ENCODE measurements at regions not wholly inside any gene's neighbourhood (a gene's known extent, or its start where the extent isn't known, plus 50 kb on each side); places are given as distances from the start of the nearest gene placed in this dataset.
A peak's percentile ranks its signal among the peaks of the same experiment; 100 is the strongest.

- DNase-seq (ENCODE audit: low read depth), result no peak
Measured at GRCh38 chr2:226050822-226051221, 651.3 kb downstream of the NYAP2 start.

DNA sequence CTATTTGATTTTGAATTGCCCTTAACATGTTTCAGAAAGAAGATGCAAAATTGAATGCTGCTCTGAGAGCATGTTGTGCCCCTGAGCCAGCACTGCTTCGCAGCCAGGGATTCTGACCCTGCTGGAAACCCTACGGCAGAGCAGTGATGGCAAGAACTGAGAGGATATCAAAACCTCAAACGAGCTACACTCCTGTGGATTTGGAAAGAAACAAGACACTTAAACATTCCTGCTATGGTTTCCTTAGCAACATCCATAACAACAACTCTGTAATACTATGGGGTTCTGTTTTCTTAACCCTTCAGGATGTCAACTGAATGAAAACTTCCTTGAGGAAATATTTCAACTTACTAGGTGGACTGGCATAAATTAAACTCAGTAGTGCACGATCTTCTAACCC is 649.1 kb downstream of the NYAP2 start:
- DNase-seq (ENCODE audit: low read depth), result peak; percentile 90

DNA sequence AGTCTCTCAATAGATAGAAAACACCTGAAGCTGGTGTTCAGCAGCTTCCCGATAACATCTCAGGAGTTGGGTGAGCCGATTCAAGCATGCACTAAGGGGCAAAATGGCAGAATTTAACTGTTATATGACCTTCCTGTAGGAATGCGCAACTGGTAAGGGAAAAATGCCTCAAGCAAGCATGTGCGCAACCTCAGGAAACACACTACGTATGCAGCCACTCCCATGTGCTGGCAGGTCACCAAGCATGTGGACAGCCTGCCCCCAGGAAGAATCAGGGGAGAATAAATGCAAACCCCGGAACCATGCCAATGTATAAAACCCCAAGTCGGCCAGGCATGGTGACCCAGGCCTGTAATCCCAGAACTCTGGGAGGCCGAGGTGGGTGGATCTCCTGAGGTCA is 645.6 kb downstream of the NYAP2 start:
- no peak for DNase-seq (ENCODE audit: low read depth)

- DNase-seq (ENCODE audit: low read depth), result no peak
Measured at GRCh38 chr2:226040344-226040900, 640.9 kb downstream of the NYAP2 start.

- DNase-seq (ENCODE audit: low read depth), result no peak
Measured at GRCh38 chr2:226037526-226037925, 638.0 kb downstream of the NYAP2 start.

- peak; percentile 9 for DNase-seq (ENCODE audit: low read depth)
Measured at GRCh38 chr2:226031647-226032501, 632.4 kb downstream of the NYAP2 start.

- DNase-seq (ENCODE audit: low read depth), result peak; percentile 79
Measured at GRCh38 chr2:226030788-226031646, 631.5 kb downstream of the NYAP2 start.

DNA sequence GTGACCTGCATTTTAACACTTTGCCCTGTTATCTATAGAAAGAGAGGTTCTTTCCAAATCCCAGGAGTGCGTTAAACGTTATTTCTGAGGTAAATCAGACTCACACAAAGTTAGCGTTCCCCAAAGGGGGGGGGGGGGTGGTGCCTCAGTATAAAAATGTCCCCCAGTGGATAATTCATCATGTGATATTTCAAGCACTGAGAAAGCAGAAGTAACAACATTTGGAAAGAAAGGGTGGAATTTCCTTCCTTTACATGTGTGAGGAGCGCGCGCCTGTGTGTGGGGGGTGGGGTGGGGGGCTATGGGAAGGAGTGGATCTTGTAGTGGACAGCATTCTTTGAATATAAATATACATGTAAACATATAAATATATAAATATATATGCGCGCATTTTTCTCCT is 630.9 kb downstream of the NYAP2 start:
- DNase-seq (ENCODE audit: low read depth), result no peak

DNA sequence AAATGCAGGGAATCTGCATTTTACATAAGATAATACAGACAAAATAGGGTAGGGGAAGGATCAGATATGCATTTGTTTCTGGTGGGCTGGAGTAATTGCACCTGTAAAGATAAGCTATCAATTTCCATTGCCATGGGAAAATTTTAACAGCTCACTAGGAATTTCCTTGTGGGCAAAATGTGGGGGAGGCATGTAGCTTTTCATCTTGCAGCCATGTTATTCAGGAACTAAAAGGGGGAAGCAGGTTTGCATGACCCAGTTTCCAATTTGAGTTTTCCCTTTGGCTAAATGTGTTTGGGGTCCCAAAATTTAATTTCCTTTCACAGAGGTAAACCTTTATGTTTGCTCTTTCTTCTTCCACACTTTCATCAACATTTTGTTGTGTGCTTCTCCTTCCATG is 624.4 kb downstream of the NYAP2 start:
- no peak for DNase-seq (ENCODE audit: low read depth)

- no peak for DNase-seq (ENCODE audit: low read depth)
Measured at GRCh38 chr2:226023383-226023782, 623.9 kb downstream of the NYAP2 start.

DNA sequence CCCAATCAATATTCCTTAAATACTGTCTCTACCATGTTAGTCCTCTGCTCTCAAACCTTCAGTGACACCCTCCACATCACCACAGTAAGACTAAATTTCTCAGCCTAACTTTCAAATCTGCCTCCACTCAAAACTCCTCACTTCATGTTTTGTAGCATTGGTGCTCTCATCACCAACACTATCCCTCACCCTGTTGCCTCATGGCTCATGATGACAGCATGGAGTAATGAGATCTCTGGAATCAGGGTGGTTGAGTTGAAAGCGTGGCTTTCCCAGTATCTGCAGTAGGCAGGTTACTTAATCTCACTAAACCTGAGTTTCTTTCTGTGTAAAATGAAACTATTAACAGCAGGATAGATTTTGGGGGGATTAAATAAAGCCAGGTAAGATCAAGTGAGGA is 621.4 kb downstream of the NYAP2 start:
- no peak for DNase-seq (ENCODE audit: low read depth)

DNA sequence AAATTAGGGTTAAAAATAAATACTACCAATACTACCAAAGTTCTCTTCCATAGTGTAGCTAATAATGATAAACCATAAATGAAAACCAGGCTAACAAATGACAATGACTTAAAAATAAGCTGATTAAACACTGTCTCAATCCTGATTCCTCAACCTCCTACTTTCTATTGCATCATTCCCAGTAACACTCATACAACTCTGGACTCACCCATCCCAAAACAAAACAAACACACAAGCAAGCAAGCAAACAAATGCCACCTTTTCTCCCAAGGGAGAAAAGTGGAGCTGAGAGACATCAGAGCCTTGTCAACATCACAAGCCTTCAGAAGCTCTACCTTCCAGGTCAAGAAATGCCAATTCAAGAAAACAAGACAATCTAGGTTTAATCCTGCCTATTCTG is 620.7 kb downstream of the NYAP2 start:
- DNase-seq (ENCODE audit: low read depth), result no peak

- no peak for DNase-seq (ENCODE audit: low read depth)
Measured at GRCh38 chr2:226018641-226019040, 619.1 kb downstream of the NYAP2 start.

- no peak for DNase-seq (ENCODE audit: low read depth)
Measured at GRCh38 chr2:226017537-226017936, 618.0 kb downstream of the NYAP2 start.

DNA sequence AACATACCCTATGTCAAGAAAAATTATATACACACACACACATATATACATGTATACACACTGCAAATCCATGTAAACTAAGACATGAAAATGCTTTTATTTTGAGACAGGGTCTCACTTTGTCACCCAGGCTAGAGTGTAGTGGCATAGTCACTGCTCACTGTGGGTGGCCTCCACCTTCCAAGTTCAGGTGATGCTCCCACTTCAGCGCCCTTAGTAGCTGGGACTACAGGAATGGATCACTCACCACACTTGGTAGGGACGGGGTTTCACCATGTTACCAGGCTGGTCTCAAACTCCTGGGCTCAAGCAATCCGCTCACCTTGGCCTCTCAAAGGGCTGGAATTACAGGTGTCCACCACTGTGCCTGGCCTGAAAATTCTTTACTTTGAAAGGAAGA is 617.6 kb downstream of the NYAP2 start:
- DNase-seq (ENCODE audit: low read depth), result no peak

DNA sequence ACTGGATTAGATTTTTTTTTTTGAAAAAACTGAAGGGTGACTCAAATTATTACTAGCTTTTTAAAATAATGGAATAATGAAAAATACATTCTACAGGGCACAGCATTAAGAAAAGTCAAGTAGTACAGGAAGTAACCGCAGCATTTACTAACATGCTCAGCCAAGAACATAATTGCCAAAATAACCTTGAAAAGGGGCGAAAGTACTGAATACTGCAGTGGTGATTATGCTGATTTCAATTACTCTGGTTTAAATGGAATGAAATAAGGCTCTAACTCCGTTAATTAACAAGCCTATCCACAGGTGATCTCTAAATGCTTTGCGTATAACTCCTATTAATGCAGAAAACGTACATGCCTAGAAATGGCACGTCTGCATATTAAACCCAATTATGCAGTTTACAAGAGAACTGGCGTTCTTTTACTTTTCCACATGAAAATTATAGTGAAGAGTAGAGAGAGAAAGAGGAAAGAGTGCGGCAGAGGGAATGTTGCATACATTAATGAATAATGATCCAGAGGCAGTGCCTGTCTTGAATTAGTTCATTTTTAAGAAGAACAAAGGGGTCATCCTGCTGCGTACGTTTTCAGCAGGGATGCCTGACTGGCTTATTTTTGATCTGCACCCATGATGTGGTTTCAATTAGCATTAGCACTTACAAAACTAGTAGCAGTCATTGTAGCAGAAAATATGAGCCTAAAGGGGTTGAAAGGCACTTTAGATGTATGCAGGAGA is 612.4 kb downstream of the NYAP2 start:
- no peak for DNase-seq (ENCODE audit: low read depth)

- peak; percentile 95 for DNase-seq (ENCODE audit: low read depth)
Measured at GRCh38 chr2:226002438-226002837, 602.9 kb downstream of the NYAP2 start.

GRCh38 chr2:226001716-226002115 is 602.2 kb downstream of the NYAP2 start:
- peak; percentile 74 for DNase-seq (ENCODE audit: low read depth)

- peak; percentile 18 for DNase-seq (ENCODE audit: low read depth)
Measured at GRCh38 chr2:225999692-226000091, 600.2 kb downstream of the NYAP2 start.

DNA sequence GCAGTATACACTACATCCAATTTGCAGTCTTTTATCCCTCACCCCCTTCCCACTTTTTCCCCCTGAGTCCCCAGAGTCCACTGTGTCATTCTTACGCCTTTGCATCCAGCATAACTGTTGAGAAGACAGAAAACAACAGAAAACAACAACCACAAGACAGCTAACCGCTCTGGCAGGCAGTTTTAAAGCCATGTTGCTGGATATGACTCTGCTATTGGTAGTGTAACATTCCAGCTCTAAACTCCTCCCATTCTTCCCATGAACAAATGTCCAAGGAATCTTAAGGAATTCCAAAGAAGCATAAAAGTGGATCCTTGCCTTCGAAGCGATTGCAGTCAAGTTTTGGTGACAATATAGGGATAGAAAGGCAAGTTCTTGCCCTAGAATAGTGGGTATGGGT is 599.1 kb downstream of the NYAP2 start:
- DNase-seq (ENCODE audit: low read depth), result peak; percentile 21

DNA sequence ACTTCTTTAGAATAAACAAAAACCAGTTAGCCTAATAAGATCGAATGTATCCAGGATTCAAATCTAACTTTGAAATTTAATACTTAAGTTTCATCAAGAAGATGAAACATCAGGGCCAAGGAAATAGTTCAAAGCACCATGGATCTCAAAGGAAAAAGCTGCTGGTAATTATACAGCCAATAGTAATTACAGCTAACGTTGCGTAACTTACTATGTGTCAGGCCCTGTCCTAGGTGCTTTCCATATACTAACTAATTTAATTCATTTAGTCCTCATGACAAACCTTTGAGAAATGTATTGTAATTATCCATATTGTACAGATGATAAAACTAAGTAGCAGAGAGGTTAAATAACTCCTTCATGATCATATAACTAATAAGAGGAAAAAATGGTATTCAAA is 598.6 kb downstream of the NYAP2 start:
- no peak for DNase-seq (ENCODE audit: low read depth)

- DNase-seq (ENCODE audit: low read depth), result no peak
Measured at GRCh38 chr2:225996462-225996828, 596.9 kb downstream of the NYAP2 start.
